ENCODE measurements at regions not wholly inside any gene's neighbourhood (a gene's known extent, or its start where the extent isn't known, plus 50 kb on each side); places are given as distances from the start of the nearest gene placed in this dataset.

DNA sequence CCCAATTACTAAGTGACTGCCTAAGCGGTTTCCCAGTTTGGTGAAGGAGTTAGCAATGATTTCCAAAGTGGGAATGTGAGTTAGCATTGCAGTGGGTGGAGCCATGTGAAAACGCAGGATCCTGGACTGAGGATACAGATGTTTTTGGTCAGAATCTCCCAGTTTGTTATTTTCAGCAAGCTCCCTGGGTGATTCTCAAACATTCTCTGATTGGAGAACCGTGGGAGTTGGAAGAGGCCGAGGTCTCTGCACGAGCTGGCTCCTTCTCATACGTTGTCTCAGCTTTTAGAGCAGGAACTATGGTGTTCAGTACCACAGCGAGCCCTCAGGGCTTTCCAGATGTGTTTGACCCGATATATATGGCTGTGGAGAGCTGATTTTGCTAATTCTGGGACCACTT is 396.5 kb upstream of the NPVF start:
- TF ChIP-seq POLR2A (IDR thresholded peaks at IDR 0.05; ENCODE audit: low read length) = no peak
- TF ChIP-seq GATA1 (IDR thresholded peaks at IDR 0.05; ENCODE audit: low read depth, low read length) = no peak
- no peak for DNase-seq

DNA sequence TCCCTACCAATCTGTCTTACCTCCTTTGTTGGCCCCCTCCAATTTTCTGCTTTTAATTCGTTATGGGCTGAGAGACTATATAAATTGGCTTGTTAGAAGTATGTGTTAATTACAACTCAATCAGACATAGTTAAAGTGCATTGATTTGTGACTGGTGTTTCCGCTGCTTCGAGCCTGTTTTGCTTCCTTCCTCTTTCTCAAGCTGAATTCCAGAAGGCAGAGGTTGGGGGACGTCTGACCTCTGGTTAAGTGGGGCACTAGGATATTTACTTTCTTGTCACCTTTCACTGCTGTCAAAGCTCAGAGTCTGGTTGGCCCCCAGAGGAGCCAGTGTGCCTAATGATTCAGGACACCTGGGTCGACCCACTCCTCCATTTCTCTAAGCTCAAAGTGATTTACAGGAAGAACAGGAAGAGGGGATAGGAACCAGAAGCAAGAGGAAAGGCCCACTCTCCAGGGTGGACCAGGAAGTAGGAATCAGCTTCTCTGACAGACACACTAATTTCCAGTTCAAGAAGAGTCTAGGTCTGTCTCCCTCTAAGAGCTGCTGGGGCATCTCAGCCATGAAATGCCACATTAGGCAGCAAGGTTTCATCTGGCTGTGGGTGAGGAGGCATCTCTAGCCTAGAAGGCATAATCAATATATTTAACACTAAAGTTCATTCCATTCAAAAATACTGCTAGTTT is 397.2 kb upstream of the NPVF start:
- TF ChIP-seq GATA1 (IDR thresholded peaks at IDR 0.05; ENCODE audit: low read depth, low read length) (no peak), POLR2A (IDR thresholded peaks at IDR 0.05; ENCODE audit: low read length) (no peak)
- no peak for DNase-seq

DNA sequence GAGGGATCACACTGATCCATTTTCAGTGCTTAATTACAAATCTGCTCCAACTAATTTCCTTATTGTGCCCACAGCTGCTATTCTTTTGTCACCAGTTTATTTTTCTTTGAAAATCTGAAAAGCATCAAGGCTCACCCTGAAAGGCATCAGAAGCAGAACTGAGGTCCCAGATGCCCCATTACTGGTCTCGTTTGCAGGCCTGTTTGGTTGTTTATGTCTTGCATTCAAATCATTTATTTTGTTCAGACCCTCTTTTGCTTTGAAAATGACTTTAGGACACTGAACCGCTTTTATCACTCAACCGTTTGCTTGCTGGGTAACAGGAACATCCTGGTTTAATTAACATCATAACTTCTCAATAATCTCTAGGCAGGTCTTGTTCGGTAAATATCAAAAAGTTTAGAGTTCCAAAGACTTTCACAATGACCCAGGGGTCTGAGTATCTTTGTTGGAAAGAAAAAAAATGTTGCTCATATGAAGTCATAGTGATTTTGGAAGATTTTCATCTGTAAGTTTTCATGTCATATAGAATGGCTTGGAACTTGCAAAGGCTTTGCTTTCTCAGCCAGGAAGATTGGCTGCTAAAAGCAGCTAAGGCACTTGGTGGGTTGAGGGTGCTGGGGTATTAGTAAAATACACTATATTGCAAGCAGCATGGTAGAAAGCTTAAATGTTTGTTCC is 398.3 kb upstream of the NPVF start:
- TF ChIP-seq POLR2A (IDR thresholded peaks at IDR 0.05; ENCODE audit: low read length) (no peak), GATA1 (IDR thresholded peaks at IDR 0.05; ENCODE audit: low read depth, low read length) (no peak)
- DNase-seq = no peak

DNA sequence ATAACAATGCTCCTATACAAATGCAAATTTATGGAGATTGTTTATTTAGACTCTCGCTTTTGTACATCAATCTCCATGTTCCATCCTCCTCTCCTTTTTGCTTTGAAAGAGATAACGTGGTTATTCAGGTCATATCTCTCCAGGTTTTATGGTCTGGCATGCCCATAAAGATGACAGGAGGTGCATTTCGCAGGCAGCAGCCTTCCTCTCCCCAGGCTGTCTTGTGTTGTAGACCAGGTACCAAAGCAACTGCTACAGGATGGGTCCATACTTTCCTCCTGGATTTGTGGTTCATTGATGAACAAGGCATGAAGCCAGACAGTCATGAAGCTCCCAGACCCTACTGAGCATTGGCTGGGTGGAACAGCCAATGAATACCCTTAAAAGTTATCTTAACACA is 400.2 kb upstream of the NPVF start:
- DNase-seq = no peak
- no peak for TF ChIP-seq POLR2A (IDR thresholded peaks at IDR 0.05; ENCODE audit: low read length)
- no peak for TF ChIP-seq GATA1 (IDR thresholded peaks at IDR 0.05; ENCODE audit: low read depth, low read length)

DNA sequence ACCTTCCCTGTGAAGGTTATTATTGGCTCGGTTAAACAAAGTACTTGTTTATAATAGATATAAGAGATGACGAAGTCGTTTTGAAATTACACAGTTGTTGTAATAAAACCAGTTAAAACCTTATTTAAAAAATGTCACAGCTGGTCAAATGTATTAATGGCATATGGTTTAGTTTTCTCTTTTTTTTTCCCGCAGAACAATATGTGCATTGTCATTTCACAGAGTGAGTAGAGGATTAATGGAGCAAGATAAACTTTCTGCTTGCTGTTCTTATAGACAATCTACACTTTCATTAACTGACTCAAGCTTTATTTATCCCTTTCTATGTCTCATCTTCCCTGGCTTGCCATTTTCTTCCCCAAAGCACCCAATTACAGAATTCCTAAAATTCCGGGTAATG is 404.3 kb upstream of the NPVF start:
- TF ChIP-seq GATA1 (IDR thresholded peaks at IDR 0.05; ENCODE audit: low read depth, low read length) (no peak), POLR2A (IDR thresholded peaks at IDR 0.05; ENCODE audit: low read length) (no peak)
- DNase-seq = no peak

DNA sequence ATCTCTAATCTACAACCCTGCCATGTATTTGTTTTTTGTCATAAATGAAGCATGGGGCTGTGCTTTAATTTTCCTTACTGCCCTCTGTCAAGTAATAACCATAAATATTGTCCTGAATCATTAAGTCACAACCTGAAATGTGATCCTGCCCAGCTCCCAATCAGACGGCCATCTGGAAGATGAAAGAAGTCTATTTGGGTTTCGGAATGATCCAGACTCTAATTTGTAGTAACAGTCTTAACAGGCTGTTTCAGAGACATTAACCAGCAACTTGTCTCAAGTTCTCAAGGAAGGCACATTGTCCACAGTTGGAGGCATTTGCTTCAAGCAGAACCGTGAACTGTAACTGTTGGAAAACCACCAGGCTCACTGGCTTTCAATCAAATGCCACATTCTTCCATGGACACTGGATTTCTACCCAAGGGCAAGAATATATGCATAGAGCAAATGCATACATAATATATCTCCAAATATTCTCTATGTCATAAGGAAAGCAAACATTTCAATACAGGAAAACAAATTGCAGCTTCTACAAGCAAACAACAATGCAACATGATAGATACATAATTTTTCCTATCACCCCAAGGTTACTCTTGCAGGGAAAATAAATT is 405.2 kb upstream of the NPVF start:
- TF ChIP-seq GATA1 (IDR thresholded peaks at IDR 0.05; ENCODE audit: low read depth, low read length) (no peak), POLR2A (IDR thresholded peaks at IDR 0.05; ENCODE audit: low read length) (no peak)
- DNase-seq = no peak

DNA sequence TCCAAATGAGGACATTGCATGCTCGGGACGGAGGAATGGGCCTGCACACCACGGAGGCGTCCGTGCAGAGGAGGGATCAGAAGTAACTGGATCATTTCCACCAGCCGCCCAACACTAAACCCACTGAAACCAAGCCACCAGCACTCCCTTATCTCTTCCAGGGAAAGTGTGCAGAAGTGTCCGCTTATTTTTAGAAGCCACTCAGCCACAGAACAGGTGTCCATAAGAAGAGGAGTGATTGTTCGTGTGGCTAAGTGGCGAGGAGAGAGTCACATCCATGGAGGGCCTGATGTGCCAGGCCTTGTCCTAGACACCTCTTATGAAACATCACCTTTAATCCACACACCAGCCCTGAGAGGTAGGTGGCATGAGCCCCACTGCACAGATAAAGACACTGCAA is 407.9 kb upstream of the NPVF start:
- TF ChIP-seq POLR2A (IDR thresholded peaks at IDR 0.05; ENCODE audit: low read length) (no peak), GATA1 (IDR thresholded peaks at IDR 0.05; ENCODE audit: low read depth, low read length) (no peak)
- no peak for DNase-seq

DNA sequence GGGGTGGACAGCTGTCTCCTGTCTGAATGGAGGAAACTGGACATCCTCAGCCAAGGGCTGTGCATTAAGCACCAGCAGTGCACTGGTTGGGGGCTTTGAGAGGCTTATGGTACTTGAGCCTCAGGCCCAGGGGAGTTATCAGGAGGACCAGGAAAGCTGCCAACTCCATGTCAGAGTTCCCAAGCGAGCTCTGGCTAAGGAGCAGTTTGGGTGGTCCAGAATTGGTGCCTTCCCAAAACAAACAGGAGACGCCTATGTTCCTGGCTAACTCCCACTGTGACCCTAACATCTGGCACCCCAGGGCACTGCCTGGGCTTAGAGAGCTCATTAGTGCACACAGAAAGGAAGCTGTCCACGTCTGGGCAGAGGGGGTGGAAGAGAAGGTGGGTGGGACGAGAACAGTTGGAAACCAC is 408.6 kb upstream of the NPVF start:
- DNase-seq = no peak
- TF ChIP-seq POLR2A (IDR thresholded peaks at IDR 0.05; ENCODE audit: low read length) (no peak), GATA1 (IDR thresholded peaks at IDR 0.05; ENCODE audit: low read depth, low read length) (no peak)

DNA sequence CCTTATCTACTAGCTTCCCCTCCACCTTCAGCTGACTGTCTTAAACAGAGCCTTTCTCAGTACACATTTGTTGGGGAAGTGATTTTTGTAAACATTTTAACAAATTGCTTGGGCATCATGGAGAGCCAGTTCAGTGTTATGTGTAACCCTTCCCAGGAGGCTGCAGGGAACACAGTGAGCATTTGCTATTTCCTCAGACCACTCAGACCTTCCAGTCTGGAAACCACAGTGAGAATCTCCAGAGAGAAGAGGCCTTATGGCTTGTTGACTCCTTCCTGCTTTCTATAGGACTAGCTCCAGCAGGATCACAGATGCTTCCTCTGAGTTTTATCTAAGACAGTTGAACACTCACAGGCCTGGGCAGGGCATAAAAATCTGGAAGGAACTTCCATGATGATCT is 409.8 kb upstream of the NPVF start:
- TF ChIP-seq POLR2A (IDR thresholded peaks at IDR 0.05; ENCODE audit: low read length) = no peak
- TF ChIP-seq GATA1 (IDR thresholded peaks at IDR 0.05; ENCODE audit: low read depth, low read length) = no peak
- no peak for DNase-seq

DNA sequence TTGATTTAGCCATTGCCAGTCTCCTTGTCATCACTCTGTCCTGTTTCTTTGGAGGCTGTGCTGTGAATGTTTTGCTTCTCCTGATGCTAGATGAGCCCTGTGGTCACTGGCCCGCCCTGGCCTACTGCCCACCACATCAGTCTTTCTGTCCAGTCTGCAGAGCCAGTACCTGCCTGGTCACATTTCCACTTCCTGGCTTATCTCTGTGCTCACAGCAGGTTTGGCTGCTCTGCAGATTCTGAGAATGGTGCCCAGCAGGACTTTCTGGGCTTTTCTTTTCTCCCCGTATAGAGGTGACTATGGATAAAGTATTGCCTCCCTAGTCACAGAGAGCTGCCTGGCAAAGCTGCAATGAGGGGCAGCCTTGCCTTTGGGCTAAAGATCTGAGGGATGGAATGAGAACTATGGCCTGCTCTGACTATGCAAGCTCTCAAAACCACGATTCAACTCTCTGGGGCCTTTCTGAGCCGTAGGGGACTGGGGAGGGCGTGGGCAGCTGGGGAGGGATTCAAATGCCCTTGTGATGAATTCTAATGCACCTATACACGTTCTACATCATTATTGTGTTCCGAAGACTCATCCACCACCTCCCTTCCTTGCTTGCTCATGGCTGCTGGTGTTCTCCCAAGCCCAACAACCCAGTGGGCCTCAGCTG is 410.4 kb upstream of the NPVF start:
- DNase-seq = no peak
- no peak for TF ChIP-seq GATA1 (IDR thresholded peaks at IDR 0.05; ENCODE audit: low read depth, low read length)
- no peak for TF ChIP-seq POLR2A (IDR thresholded peaks at IDR 0.05; ENCODE audit: low read length)

DNA sequence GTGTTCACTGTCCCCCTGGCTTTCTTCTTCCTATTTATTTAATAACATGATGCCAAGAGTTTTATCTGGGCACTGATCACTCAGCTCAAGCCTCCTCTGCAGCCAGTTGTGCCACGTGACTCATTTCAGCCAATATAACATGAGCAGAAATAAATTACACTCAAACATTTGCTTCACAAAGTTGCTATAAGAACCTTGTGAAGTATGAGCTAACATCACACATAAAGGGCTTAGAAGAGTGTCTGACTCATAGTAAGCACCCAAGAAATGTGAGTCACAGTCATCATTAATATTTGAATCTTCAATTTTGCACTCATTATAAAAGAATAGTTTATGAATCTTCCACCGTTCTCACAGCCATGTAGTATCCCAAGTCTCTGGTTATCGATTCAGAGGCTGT is 414.6 kb upstream of the NPVF start:
- TF ChIP-seq POLR2A (IDR thresholded peaks at IDR 0.05; ENCODE audit: low read length) (no peak), GATA1 (IDR thresholded peaks at IDR 0.05; ENCODE audit: low read depth, low read length) (no peak)
- no peak for DNase-seq

DNA sequence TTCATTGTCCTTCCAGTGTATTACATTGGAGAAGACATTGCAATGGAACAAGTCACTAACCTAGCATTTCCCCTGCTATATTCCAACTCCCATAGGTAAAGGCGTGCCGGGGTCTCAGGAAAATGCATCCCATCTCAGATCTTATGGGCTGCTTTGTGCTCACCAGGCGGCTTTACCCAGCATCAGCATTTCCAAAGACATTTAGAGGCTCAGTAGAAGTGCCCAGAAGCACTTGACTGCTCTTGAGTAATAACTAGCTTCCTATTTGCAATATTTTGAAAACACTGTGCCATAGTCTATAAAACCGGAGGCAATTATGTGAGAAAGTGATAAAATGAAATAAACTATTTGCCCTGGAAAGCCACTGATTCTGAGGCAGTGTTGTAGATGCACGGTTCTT is 415.0 kb upstream of the NPVF start:
- TF ChIP-seq GATA1 (IDR thresholded peaks at IDR 0.05; ENCODE audit: low read depth, low read length) (no peak), POLR2A (IDR thresholded peaks at IDR 0.05; ENCODE audit: low read length) (no peak)
- no peak for DNase-seq

DNA sequence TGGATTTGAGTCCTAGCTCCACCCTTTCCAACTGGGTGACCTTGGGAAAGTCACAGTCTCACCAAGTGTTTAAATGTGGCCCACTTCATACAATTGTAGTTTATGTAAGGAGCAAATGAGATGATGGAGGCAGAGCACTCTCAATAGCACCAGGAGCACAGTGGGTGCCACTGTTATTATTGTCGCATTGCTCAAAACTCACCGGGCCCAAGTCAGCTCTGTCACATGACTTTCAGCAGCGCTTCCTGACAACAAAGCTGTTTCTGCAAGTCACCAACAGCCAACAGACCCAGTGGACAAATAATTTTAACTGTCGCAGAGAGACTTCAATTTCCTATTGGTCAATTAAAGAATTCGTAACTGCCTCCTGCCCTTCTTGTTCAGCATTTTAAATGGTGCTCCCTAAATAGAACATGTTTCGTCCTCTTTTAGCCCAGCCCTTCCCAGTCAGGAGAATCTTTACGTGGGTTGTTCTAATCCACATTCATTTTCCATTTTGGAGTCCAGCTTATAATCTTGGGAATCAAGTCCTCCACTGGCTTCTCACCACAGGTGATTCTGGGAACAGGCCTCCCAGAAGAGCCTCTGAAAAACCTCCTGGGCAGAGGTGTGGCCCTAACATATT is 415.6 kb upstream of the NPVF start:
- DNase-seq = no peak

More for the DNA sequence above, 415.6 kb upstream of the NPVF start:
- TF ChIP-seq GATA1 (IDR thresholded peaks at IDR 0.05; ENCODE audit: low read depth, low read length) = no peak
- no peak for TF ChIP-seq POLR2A (IDR thresholded peaks at IDR 0.05; ENCODE audit: low read length)

Measured in erythroblast (primary cell).